Activated T-helper 2 cell treated with anti-CD3 and anti-CD28 coated beads, Interferon-gamma antibody, Interleukin-2, Interleukin-4, amounts not matched to agents 10 μg/mL and 5 μg/mL and 100 μg/mL, durations not matched to agents 14 hours and 24 hours and 36 hours (primary cell): ENCODE measurements at regions not wholly inside any gene's neighbourhood (a gene's known extent, or its start where the extent isn't known, plus 50 kb on each side); places are given as distances from the start of the nearest gene placed in this dataset.
"Not testable (repeated sequence)": the region's sequence is repeated elsewhere in the genome, so short reads cannot be mapped to it uniquely, and the experiment has no call there.

Experiments used
- DNase-seq: peaks from one replicate; pipeline ENCODE4 v3.0.0; 2021; ENCODE audit warnings: low spot score
- H3K27ac Mint-ChIP-seq: one replicate; pipeline ENCODE4 v1.8.0; 2021; ENCODE audit warnings: mixed read lengths
- H3K27me3 Mint-ChIP-seq: one replicate; pipeline ENCODE4 v1.8.0; 2021; ENCODE audit warnings: low read depth, mixed read lengths
- H3K36me3 Mint-ChIP-seq: one replicate; pipeline ENCODE4 v1.8.0; 2021; ENCODE audit warnings: low read depth, mixed read lengths
- H3K4me1 Mint-ChIP-seq: one replicate; pipeline ENCODE4 v1.8.0; 2021; ENCODE audit warnings: low read depth, mixed read lengths
- H3K4me3 Mint-ChIP-seq: one replicate; pipeline ENCODE4 v1.8.0; 2021; ENCODE audit warnings: low read depth, mild to moderate bottlenecking, moderate library complexity, mixed read lengths
- H3K9me3 Mint-ChIP-seq: one replicate; pipeline ENCODE4 v1.8.0; 2021; ENCODE audit warnings: mixed read lengths
- intact Hi-C: fragments of 100-400 bp; cut with micrococcal nuclease; formaldehyde crosslinking; loops from one replicate; pipeline ENCODE4 v1.15.1; 2023

GRCh38 chr7:9302436-9302835, 869.0 kb downstream of the NXPH1 start:
- peaks cover 10% of the 10 kb centered on the region for H3K9me3 Mint-ChIP-seq
- H3K27ac Mint-ChIP-seq = no peak overlapping the region
- no peaks in the 10 kb centered on the region for H3K4me1 Mint-ChIP-seq
- intact Hi-C loops = no loop called here
- no peaks in the 10 kb centered on the region for H3K36me3 Mint-ChIP-seq
- no peak overlapping the region for H3K4me3 Mint-ChIP-seq
- H3K27me3 Mint-ChIP-seq = no peaks in the 10 kb centered on the region
- DNase-seq = no peak

- H3K4me1 Mint-ChIP-seq = no peaks in the 10 kb centered on the region
- no peak overlapping the region for H3K27ac Mint-ChIP-seq
- H3K36me3 Mint-ChIP-seq = no peaks in the 10 kb centered on the region
- intact Hi-C loops = no loop called here
- H3K9me3 Mint-ChIP-seq = peaks cover 11% of the 10 kb centered on the region
- H3K4me3 Mint-ChIP-seq = no peak overlapping the region
- DNase-seq = no peak
- no peaks in the 10 kb centered on the region for H3K27me3 Mint-ChIP-seq
Measured at GRCh38 chr7:9307131-9307530, 873.7 kb downstream of the NXPH1 start.

- intact Hi-C loops = no loop called here
- no peak overlapping the region for H3K4me3 Mint-ChIP-seq
- H3K4me1 Mint-ChIP-seq = no peaks in the 10 kb centered on the region
- no peak for DNase-seq
- H3K9me3 Mint-ChIP-seq = peaks cover 21% of the 10 kb centered on the region
- H3K27ac Mint-ChIP-seq = no peak overlapping the region
- H3K36me3 Mint-ChIP-seq = no peaks in the 10 kb centered on the region
- no peaks in the 10 kb centered on the region for H3K27me3 Mint-ChIP-seq
Measured at GRCh38 chr7:9324513-9324912, 891.1 kb downstream of the NXPH1 start.

GRCh38 chr7:9328296-9328695, 894.9 kb downstream of the NXPH1 start:
- no peaks in the 10 kb centered on the region for H3K4me1 Mint-ChIP-seq
- intact Hi-C loops = no loop called here
- H3K4me3 Mint-ChIP-seq = no peak overlapping the region

DNA sequence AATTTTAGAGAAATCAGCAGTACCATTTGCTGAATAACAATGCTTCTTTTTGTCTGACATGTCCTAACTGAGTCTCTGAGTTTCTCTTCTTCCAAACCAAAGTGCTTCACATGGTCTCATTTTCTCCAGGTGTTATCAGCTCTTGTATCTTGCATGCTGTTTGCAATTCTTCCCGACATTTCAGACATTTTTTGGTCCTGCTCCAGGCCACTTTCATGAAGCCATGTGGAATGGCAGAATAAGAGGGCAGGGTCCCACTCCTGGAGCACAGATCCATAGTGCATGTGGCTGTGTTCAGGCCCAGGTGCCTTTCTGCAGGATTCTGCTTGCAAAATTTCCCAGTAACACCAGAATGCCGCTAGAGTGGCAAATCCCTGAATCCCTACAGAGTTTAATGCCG, 916.2 kb downstream of the NXPH1 start:
- no peaks in the 10 kb centered on the region for H3K36me3 Mint-ChIP-seq
- H3K4me1 Mint-ChIP-seq = no peaks in the 10 kb centered on the region
- no peak for DNase-seq
- peaks cover 15% of the 10 kb centered on the region for H3K9me3 Mint-ChIP-seq
- no peak overlapping the region for H3K27ac Mint-ChIP-seq
- intact Hi-C loops = no loop called here
- no peak overlapping the region for H3K4me3 Mint-ChIP-seq
- no peaks in the 10 kb centered on the region for H3K27me3 Mint-ChIP-seq

More at GRCh38 chr7:9328296-9328695, 894.9 kb downstream of the NXPH1 start:
- no peaks in the 10 kb centered on the region for H3K36me3 Mint-ChIP-seq
- H3K27me3 Mint-ChIP-seq = no peaks in the 10 kb centered on the region
- peaks cover 10% of the 10 kb centered on the region for H3K9me3 Mint-ChIP-seq
- no peak for DNase-seq
- H3K27ac Mint-ChIP-seq = no peak overlapping the region

DNA sequence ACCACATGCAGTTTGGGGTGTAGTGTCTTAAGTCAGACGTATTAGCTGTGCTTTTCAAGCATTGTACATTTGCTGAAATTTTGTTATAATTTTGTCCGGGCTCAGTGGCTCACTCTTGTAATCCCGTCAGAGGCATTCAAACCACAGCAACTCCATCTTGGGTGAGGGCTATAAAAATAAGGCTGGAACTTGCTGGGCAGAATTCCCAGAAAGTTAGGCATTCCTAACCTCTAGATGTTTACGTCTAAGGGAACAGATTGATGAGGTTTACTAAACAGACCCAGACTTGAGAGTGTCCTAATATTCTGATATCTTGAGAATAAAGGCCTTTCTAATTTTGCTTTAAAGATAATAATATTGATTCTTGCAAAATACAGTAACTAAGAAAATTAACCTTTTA, 957.8 kb downstream of the NXPH1 start:
- no peaks in the 10 kb centered on the region for H3K36me3 Mint-ChIP-seq
- H3K4me1 Mint-ChIP-seq = no peaks in the 10 kb centered on the region
- peaks cover 48% of the 10 kb centered on the region for H3K9me3 Mint-ChIP-seq
- no peak overlapping the region for H3K27ac Mint-ChIP-seq
- intact Hi-C loops = no loop called here
- H3K4me3 Mint-ChIP-seq = no peak overlapping the region
- no peaks in the 10 kb centered on the region for H3K27me3 Mint-ChIP-seq
- DNase-seq = no peak

GRCh38 chr7:9391984-9392383, 958.6 kb downstream of the NXPH1 start:
- Mint-ChIP-seq H3K4me3 (no peak overlapping the region), H3K9me3 (peaks cover 40% of the 10 kb centered on the region), H3K4me1 (no peaks in the 10 kb centered on the region), H3K27ac (no peak overlapping the region), H3K27me3 (no peaks in the 10 kb centered on the region), H3K36me3 (no peaks in the 10 kb centered on the region)
- intact Hi-C loops = no loop called here
- no peak for DNase-seq

DNA sequence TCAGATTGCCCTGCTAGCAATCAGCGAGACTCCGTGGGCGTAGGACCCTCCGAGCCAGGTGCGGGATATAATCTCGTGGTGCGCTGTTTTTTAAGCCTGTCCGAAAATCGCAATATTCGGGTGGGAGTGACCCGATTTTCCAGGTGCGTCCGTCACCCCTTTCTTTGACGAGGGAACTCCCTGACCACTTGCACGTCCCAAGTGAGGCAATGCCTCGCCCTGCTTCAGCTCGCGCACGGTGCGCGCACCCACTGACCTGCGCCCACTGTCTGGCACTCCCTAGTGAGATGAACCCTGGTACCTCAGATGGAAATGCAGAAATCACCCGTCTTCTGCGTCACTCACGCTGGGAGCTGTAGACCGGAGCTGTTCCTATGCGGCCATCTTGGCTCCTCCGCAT, 971.0 kb downstream of the NXPH1 start:
- H3K36me3 Mint-ChIP-seq, H3K4me3 Mint-ChIP-seq, H3K27ac Mint-ChIP-seq, H3K9me3 Mint-ChIP-seq, H3K27me3 Mint-ChIP-seq, intact Hi-C loops, DNase-seq, H3K4me1 Mint-ChIP-seq: not testable (repeated sequence)

DNA sequence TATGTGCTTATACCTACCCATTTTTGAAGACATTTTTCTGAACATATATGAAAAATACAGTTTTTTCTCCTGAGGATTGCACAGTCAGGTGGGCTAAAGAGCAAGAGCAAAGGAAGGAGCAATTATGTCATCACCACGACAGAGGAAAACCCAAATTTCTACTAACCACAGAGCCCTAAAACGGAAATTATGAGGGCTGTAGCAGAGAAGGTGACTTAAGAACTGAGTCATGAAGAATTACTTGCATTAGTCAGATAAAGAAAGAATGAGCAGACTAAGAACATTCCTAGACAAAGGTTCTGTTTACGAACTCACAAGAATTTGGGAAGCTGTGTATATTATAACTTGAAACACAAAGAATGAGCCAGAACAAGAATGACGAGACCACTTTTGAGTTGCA, 974.4 kb downstream of the NXPH1 start:
- intact Hi-C loops = no loop called here
- H3K9me3 Mint-ChIP-seq = peaks cover 7% of the 10 kb centered on the region
- H3K36me3 Mint-ChIP-seq = no peaks in the 10 kb centered on the region
- no peak overlapping the region for H3K4me3 Mint-ChIP-seq
- no peak overlapping the region for H3K27ac Mint-ChIP-seq
- DNase-seq = no peak
- H3K27me3 Mint-ChIP-seq = no peaks in the 10 kb centered on the region
- no peaks in the 10 kb centered on the region for H3K4me1 Mint-ChIP-seq

- no peak overlapping the region for H3K4me3 Mint-ChIP-seq
- no peak for DNase-seq
- no peaks in the 10 kb centered on the region for H3K27me3 Mint-ChIP-seq
- H3K9me3 Mint-ChIP-seq = peaks cover 23% of the 10 kb centered on the region
- no peaks in the 10 kb centered on the region for H3K36me3 Mint-ChIP-seq
- intact Hi-C loops = no loop called here
- H3K27ac Mint-ChIP-seq = no peak overlapping the region
- no peaks in the 10 kb centered on the region for H3K4me1 Mint-ChIP-seq
Measured at GRCh38 chr7:9453521-9453920, 1020.1 kb downstream of the NXPH1 start.

DNA sequence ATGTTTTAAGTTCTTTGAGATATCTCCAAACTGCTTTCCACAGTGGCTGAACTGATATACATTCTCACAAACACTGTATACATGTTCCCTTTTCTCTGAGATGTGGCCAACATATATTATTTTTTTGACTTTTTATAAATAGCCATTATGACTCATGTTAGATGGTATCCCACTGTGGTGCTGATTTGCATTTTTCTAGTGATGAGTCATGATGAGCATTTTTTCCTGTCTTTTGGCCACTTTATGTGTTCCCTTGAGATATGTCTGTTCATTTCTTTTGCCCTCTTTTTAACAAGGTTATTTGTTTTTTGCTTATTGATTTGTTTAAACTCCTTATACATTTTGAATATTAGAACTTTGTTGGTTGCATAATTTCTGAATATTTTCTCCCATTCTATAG, 1055.1 kb downstream of the NXPH1 start:
- DNase-seq = no peak
- Mint-ChIP-seq H3K9me3 (peaks cover 42% of the 10 kb centered on the region), H3K36me3 (no peaks in the 10 kb centered on the region), H3K4me3 (no peak overlapping the region), H3K4me1 (no peaks in the 10 kb centered on the region), H3K27me3 (no peaks in the 10 kb centered on the region), H3K27ac (no peak overlapping the region)
- intact Hi-C loops = no loop called here

DNA sequence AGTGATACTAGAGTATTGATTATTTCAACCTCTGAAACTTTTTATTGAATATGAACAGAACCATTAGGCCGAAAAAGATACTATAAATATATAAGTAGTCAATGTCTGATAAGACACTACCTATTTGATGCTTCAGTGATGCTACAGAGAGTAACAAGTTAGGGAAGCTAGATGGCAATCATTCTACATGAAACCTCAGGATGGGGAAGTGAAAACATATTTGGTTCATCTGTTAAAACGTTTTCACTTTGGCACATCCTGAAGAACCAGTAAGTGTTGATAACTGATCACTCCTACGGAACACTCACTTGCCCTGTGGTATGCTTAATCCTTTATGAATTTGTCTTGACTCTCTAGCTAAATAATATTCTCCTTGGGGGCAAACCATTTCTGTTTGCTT, 1064.9 kb downstream of the NXPH1 start:
- no peaks in the 10 kb centered on the region for H3K36me3 Mint-ChIP-seq
- H3K4me1 Mint-ChIP-seq = no peaks in the 10 kb centered on the region
- H3K9me3 Mint-ChIP-seq = peaks cover 14% of the 10 kb centered on the region
- no peaks in the 10 kb centered on the region for H3K27me3 Mint-ChIP-seq
- intact Hi-C loops = no loop called here
- no peak overlapping the region for H3K4me3 Mint-ChIP-seq
- no peak overlapping the region for H3K27ac Mint-ChIP-seq
- no peak for DNase-seq

GRCh38 chr7:9502269-9502668, 1068.9 kb downstream of the NXPH1 start:
- H3K4me3 Mint-ChIP-seq = no peak overlapping the region
- intact Hi-C loops = no loop called here
- peaks cover 13% of the 10 kb centered on the region for H3K9me3 Mint-ChIP-seq
- H3K36me3 Mint-ChIP-seq = no peaks in the 10 kb centered on the region
- no peak overlapping the region for H3K27ac Mint-ChIP-seq
- no peaks in the 10 kb centered on the region for H3K27me3 Mint-ChIP-seq
- no peak for DNase-seq
- H3K4me1 Mint-ChIP-seq = no peaks in the 10 kb centered on the region

DNA sequence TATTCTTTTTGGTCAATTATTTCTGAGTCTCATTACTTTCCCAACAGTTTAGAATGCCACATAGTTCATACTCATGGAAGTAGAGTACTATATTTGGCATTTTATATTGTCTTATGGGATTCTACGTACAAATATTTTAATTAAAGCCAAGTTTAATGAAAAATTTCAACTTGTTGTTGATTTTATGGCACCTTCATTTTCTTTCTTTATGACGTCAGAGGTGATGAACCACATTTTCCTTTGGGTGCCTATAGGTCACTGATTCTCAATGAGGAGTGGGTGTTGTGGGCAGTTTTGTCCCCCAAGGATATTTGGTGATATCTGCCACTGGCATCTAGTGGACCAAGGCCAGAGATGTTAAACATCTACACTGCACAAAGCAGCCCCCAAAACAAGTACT, 1071.3 kb downstream of the NXPH1 start:
- no peaks in the 10 kb centered on the region for H3K4me1 Mint-ChIP-seq
- DNase-seq = no peak
- H3K4me3 Mint-ChIP-seq = no peak overlapping the region
- no peaks in the 10 kb centered on the region for H3K27me3 Mint-ChIP-seq
- H3K9me3 Mint-ChIP-seq = peaks cover 14% of the 10 kb centered on the region
- H3K27ac Mint-ChIP-seq = no peak overlapping the region
- intact Hi-C loops = no loop called here
- H3K36me3 Mint-ChIP-seq = no peaks in the 10 kb centered on the region
